Chondrocyte (in vitro differentiated cells): ENCODE measurements at regions not wholly inside any gene's neighbourhood (a gene's known extent, or its start where the extent isn't known, plus 50 kb on each side); places are given as distances from the start of the nearest gene placed in this dataset.

Source experiments
- DNase-seq: peaks from one replicate; pipeline ENCODE4 v3.0.0; 2021; ENCODE audit warnings: mixed read lengths, low spot score
- H3K27ac Mint-ChIP-seq: one replicate; pipeline ENCODE4 v1.8.0; 2021; ENCODE audit warnings: mild to moderate bottlenecking, moderate library complexity, mixed read lengths; ENCODE audit not compliant: unreplicated experiment
- H3K27me3 Mint-ChIP-seq: 2 replicates; pipeline ENCODE4 v1.8.0; 2021; ENCODE audit warnings: low read depth, mixed read lengths
- H3K36me3 Mint-ChIP-seq: 2 replicates; pipeline ENCODE4 v1.8.0; 2021; ENCODE audit warnings: low read depth, mixed read lengths
- H3K4me1 Mint-ChIP-seq: 2 replicates; pipeline ENCODE4 v1.8.0; 2021; ENCODE audit warnings: low read depth, mild to moderate bottlenecking, mixed read lengths
- H3K4me3 Mint-ChIP-seq: one replicate; pipeline ENCODE4 v1.8.0; 2021; ENCODE audit warnings: mild to moderate bottlenecking, moderate library complexity, mixed read lengths; ENCODE audit not compliant: unreplicated experiment
- H3K9me3 Mint-ChIP-seq: 2 replicates; pipeline ENCODE4 v1.8.0; 2021; ENCODE audit warnings: low read depth, mixed read lengths
- TF ChIP-seq, protein P1 (sequence below): fragments of 200-600 bp; sonication (generic); IDR thresholded peaks from 2 replicates; pipeline ENCODE4 v1.5.0; 2021; ENCODE audit warnings: antibody characterized with exemption, mild to moderate bottlenecking, moderate library complexity

DNA sequence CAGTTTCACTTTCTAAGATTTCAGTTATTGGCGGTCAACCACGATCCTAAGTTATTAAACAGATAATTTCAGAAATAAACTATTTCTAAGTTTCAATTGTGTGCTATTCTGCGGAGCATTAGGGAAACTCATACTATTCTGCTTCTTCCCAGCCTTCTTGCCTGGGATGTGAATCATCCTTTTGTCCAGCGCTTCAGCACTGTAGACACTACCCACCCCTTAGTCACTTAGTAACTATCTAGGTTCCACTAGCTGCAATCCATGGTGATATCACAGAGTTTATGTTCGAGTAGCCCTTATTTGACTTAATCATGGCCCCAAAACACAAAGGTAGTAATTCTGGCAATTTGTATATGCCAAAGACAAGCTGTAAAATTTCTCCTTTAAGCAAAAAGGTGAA is 279.9 kb upstream of the ADAMTS5 start:
- no peak for DNase-seq
- Mint-ChIP-seq H3K27me3 (no peaks in the 10 kb centered on the region), H3K9me3 (no peaks in the 10 kb centered on the region), H3K4me1 (peaks cover 11% of the 10 kb centered on the region), H3K27ac (no peak overlapping the region), H3K4me3 (no peak overlapping the region), H3K36me3 (no peaks in the 10 kb centered on the region)
- TF ChIP-seq, protein P1, sequence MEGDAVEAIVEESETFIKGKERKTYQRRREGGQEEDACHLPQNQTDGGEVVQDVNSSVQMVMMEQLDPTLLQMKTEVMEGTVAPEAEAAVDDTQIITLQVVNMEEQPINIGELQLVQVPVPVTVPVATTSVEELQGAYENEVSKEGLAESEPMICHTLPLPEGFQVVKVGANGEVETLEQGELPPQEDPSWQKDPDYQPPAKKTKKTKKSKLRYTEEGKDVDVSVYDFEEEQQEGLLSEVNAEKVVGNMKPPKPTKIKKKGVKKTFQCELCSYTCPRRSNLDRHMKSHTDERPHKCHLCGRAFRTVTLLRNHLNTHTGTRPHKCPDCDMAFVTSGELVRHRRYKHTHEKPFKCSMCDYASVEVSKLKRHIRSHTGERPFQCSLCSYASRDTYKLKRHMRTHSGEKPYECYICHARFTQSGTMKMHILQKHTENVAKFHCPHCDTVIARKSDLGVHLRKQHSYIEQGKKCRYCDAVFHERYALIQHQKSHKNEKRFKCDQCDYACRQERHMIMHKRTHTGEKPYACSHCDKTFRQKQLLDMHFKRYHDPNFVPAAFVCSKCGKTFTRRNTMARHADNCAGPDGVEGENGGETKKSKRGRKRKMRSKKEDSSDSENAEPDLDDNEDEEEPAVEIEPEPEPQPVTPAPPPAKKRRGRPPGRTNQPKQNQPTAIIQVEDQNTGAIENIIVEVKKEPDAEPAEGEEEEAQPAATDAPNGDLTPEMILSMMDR = no peak

GRCh38 chr21:27244776-27245175 is 277.9 kb upstream of the ADAMTS5 start:
- H3K4me1 Mint-ChIP-seq = peaks cover 11% of the 10 kb centered on the region

DNA sequence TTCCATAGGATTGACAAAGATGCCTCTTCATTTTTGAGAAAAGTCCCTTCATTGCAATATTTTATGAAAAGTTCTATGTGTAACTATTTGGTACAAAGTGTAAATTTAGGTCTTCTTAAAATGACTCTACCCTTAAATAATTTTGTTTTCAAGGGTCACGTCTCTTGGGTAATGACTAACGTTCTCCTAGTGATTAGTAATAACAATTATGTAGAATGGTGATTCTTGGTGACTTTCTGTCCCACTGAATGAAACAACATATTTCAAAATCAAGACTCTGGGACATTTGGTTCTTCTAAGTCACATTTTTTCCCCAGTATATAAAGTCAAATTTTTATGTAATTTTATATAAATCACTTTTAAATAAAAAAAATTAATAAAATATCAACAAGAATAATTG is 277.5 kb upstream of the ADAMTS5 start:
- H3K4me1 Mint-ChIP-seq = peaks cover 11% of the 10 kb centered on the region
- no peaks in the 10 kb centered on the region for H3K36me3 Mint-ChIP-seq
- DNase-seq = no peak
- no peaks in the 10 kb centered on the region for H3K9me3 Mint-ChIP-seq
- no peak overlapping the region for H3K4me3 Mint-ChIP-seq
- H3K27me3 Mint-ChIP-seq = no peaks in the 10 kb centered on the region
- TF ChIP-seq, protein P1 = no peak
- no peak overlapping the region for H3K27ac Mint-ChIP-seq

More at GRCh38 chr21:27244776-27245175, 277.9 kb upstream of the ADAMTS5 start:
- no peak for DNase-seq
- H3K36me3 Mint-ChIP-seq = no peaks in the 10 kb centered on the region
- H3K4me3 Mint-ChIP-seq = no peak overlapping the region
- TF ChIP-seq, protein P1 = no peak
- no peak overlapping the region for H3K27ac Mint-ChIP-seq
- no peaks in the 10 kb centered on the region for H3K9me3 Mint-ChIP-seq
- no peaks in the 10 kb centered on the region for H3K27me3 Mint-ChIP-seq

- DNase-seq = no peak
- no peaks in the 10 kb centered on the region for H3K4me1 Mint-ChIP-seq
- H3K27ac Mint-ChIP-seq = no peak overlapping the region
- H3K36me3 Mint-ChIP-seq = no peaks in the 10 kb centered on the region
- no peaks in the 10 kb centered on the region for H3K27me3 Mint-ChIP-seq
- H3K9me3 Mint-ChIP-seq = no peaks in the 10 kb centered on the region
- TF ChIP-seq, protein P1 = no peak
- H3K4me3 Mint-ChIP-seq = no peak overlapping the region
Observed at GRCh38 chr21:27240839-27241238, 274.0 kb upstream of the ADAMTS5 start.

DNA sequence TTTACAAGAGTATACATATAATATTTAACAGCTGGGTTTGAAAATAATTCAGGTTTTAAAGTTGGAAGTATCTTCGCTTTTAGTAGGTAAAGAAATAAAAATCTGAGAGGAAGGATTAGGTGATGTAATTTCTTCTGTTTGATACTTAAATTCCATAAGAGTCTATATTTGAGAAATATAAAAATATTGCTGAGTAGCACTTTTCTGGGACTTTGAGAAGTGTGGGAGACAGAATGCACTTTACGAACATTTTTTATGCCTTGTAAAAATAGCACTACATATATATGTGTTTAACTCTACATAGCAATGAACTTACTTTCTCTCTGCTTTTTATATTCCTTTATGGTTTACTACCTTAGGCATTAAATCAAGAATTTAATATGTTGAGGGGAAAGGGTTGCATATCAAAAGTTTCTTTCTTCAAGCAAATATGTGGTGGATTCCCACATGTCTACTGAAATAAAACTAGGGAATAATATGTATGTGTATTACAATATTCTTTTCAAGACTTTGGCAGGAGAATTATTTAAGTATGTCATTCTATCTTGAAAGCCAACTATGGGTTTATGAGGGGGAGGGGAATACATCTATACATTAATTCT is 266.7 kb upstream of the ADAMTS5 start:
- no peak overlapping the region for H3K4me3 Mint-ChIP-seq
- H3K9me3 Mint-ChIP-seq = no peaks in the 10 kb centered on the region
- peaks cover 14% of the 10 kb centered on the region for H3K4me1 Mint-ChIP-seq
- no peaks in the 10 kb centered on the region for H3K36me3 Mint-ChIP-seq
- no peak for DNase-seq
- no peak overlapping the region for H3K27ac Mint-ChIP-seq
- H3K27me3 Mint-ChIP-seq = no peaks in the 10 kb centered on the region
- TF ChIP-seq, protein P1 = no peak
